Mesenchymal stem cell (in vitro differentiated cells and primary cell): ENCODE measurements at regions not wholly inside any gene's neighbourhood (a gene's known extent, or its start where the extent isn't known, plus 50 kb on each side); places are given as distances from the start of the nearest gene placed in this dataset.

Source experiments
- DNase-seq: peaks from one replicate; pipeline ENCODE4 v3.0.0-alpha.2; 2013
- H2AFZ ChIP-seq: one replicate; pipeline ENCODE4 v1.6.1; 2013; ENCODE audit warnings: low read depth, mild to moderate bottlenecking, control low read depth, inconsistent platforms, low read length, moderate library complexity
- H2AK5ac ChIP-seq: 2 replicates; pipeline ENCODE4 v1.6.1; 2013; ENCODE audit warnings: low read length, moderate library complexity, mild to moderate bottlenecking, inconsistent platforms; ENCODE audit not compliant: severe bottlenecking
- H2BK120ac ChIP-seq: one replicate; pipeline ENCODE4 v1.6.1; 2013; ENCODE audit warnings: low read depth, mild to moderate bottlenecking, inconsistent platforms, low read length, moderate library complexity
- H2BK12ac ChIP-seq, 2 experiments: one replicate each; pipeline ENCODE4 v1.6.1; 2013; ENCODE audit warnings: inconsistent platforms in 2 of 2, low read length in 2 of 2, mild to moderate bottlenecking in 2 of 2, moderate library complexity in 2 of 2, control low read depth in 1 of 2
- H2BK15ac ChIP-seq: one replicate; pipeline ENCODE4 v1.6.1; 2013; ENCODE audit warnings: mild to moderate bottlenecking, low read depth, inconsistent platforms; ENCODE audit not compliant: poor library complexity, severe bottlenecking
- H2BK5ac ChIP-seq: 2 replicates; pipeline ENCODE4 v1.6.1; 2013; ENCODE audit warnings: low read depth, mild to moderate bottlenecking, low read length, control low read depth, inconsistent platforms; ENCODE audit not compliant: poor library complexity, severe bottlenecking
- H3K14ac ChIP-seq, 2 experiments: one replicate each; pipeline ENCODE4 v1.6.1; 2013; ENCODE audit warnings: inconsistent platforms in 2 of 2, low read length in 2 of 2, control low read depth in 1 of 2, mild to moderate bottlenecking in 1 of 2, moderate library complexity in 1 of 2
- H3K18ac ChIP-seq, 2 experiments: one replicate each; pipeline ENCODE4 v1.6.1; 2013; ENCODE audit warnings: inconsistent platforms in 2 of 2, low read length in 2 of 2, control low read depth in 1 of 2, low read depth in 1 of 2, mild to moderate bottlenecking in 1 of 2
- H3K23ac ChIP-seq, 2 experiments: one replicate each; pipeline ENCODE4 v1.6.1; 2013; ENCODE audit warnings: inconsistent platforms in 2 of 2, low read length in 2 of 2, mild to moderate bottlenecking in 2 of 2, moderate library complexity in 2 of 2, control low read depth in 1 of 2
- H3K27ac ChIP-seq: 2 replicates; pipeline ENCODE4 v1.5.1; 2013; ENCODE audit warnings: mild to moderate bottlenecking, moderate library complexity, low read length, control low read depth, inconsistent platforms; ENCODE audit not compliant: poor library complexity, severe bottlenecking
- H3K27me3 ChIP-seq, 2 experiments: 2 replicates each; pipeline versions ENCODE4 v1.6.1 to v1.7.0; 2013; ENCODE audit warnings: low read length in 2 of 2, mild to moderate bottlenecking in 2 of 2, moderate library complexity in 2 of 2, control low read depth in 1 of 2, inconsistent platforms in 1 of 2; ENCODE audit not compliant: control insufficient read depth in 1 of 2, insufficient read depth in 1 of 2
- H3K36me3 ChIP-seq, 2 experiments: 2 replicates each; pipeline versions ENCODE4 v1.6.1 to v1.7.0; 2013; ENCODE audit warnings: low read length in 2 of 2, control low read depth in 1 of 2, inconsistent platforms in 1 of 2, low read depth in 1 of 2, mild to moderate bottlenecking in 1 of 2; ENCODE audit not compliant: insufficient read depth in 2 of 2, control insufficient read depth in 1 of 2
- H3K4ac ChIP-seq, 2 experiments: one replicate each; pipeline ENCODE4 v1.6.1; 2013; ENCODE audit warnings: inconsistent platforms in 2 of 2, low read length in 2 of 2, mild to moderate bottlenecking in 2 of 2, moderate library complexity in 2 of 2, control low read depth in 1 of 2, low read depth in 1 of 2
- H3K4me1 ChIP-seq: 2 replicates; pipeline ENCODE4 v1.6.1; 2013; ENCODE audit warnings: low read depth, low read length, control low read depth; ENCODE audit not compliant: control insufficient read depth, insufficient read depth
- H3K4me2 ChIP-seq: 2 replicates; pipeline ENCODE4 v1.6.1; 2013; ENCODE audit warnings: low read length, mild to moderate bottlenecking, inconsistent platforms; ENCODE audit not compliant: poor library complexity, severe bottlenecking
- H3K4me3 ChIP-seq, 2 experiments: 2 replicates each; pipeline versions ENCODE4 v1.5.1 to v1.7.0; 2013; ENCODE audit warnings: low read length in 2 of 2, mild to moderate bottlenecking in 2 of 2, control low read depth in 1 of 2, low read depth in 1 of 2; ENCODE audit not compliant: insufficient read depth in 1 of 2
- H3K79me1 ChIP-seq: replicated peaks from 2 replicates; pipeline ENCODE4 v1.6.1; 2013; ENCODE audit warnings: mild to moderate bottlenecking, control low read depth, low read length, inconsistent platforms; ENCODE audit not compliant: poor library complexity, severe bottlenecking
- H3K9ac ChIP-seq: 2 replicates; pipeline ENCODE4 v1.7.0; 2013; ENCODE audit warnings: mild to moderate bottlenecking, low read length, moderate library complexity
- H3K9me3 ChIP-seq: 2 replicates; pipeline ENCODE4 v1.7.0; 2013; ENCODE audit warnings: mild to moderate bottlenecking, low read length; ENCODE audit not compliant: control insufficient read depth
- H4K8ac ChIP-seq: one replicate; pipeline ENCODE4 v1.6.1; 2013; ENCODE audit warnings: inconsistent platforms, mild to moderate bottlenecking, low read length, moderate library complexity
- H4K91ac ChIP-seq: one replicate; pipeline ENCODE4 v1.6.1; 2013; ENCODE audit warnings: mild to moderate bottlenecking, low read length, inconsistent platforms
- WGBS: methylation state at CpG from one replicate; pipeline ENCODE4 v1.1.7; 2013; ENCODE audit warnings: mixed read lengths; 5-methylcytosine and 5-hydroxymethylcytosine counted together

- H3K4me3 ChIP-seq = no peak overlapping the region
- no peak overlapping the region for H2BK12ac ChIP-seq
- peaks cover 0 to 6% of the 10 kb centered on the region in 2 experiments for H3K27me3 ChIP-seq
- H2BK15ac ChIP-seq = no peak overlapping the region
- no peak for DNase-seq
- no peak overlapping the region for H2AK5ac ChIP-seq
- no peak overlapping the region for H4K8ac ChIP-seq
- no peak overlapping the region for H3K14ac ChIP-seq
- no peak overlapping the region for H3K18ac ChIP-seq
- H3K79me1 ChIP-seq = peaks cover 7% of the 10 kb centered on the region
- no peak overlapping the region for H4K91ac ChIP-seq
- H3K4me1 ChIP-seq = peaks cover 14% of the 10 kb centered on the region
- 65% methylated on average over 2 of the region's 2 CpGs for WGBS
- H3K27ac ChIP-seq = no peak overlapping the region
- H3K9ac ChIP-seq = no peak overlapping the region
- H3K4ac ChIP-seq = no peak overlapping the region
- no peaks in the 10 kb centered on the region for H3K36me3 ChIP-seq
- H2AFZ ChIP-seq = no peak overlapping the region
- no peak overlapping the region for H3K4me2 ChIP-seq
- H2BK5ac ChIP-seq = no peak overlapping the region
- H3K23ac ChIP-seq = no peak overlapping the region
- H2BK120ac ChIP-seq = no peak overlapping the region
- no peaks in the 10 kb centered on the region for H3K9me3 ChIP-seq
These were observed 97.3 kb upstream of the ROPN1 start for GRCh38 chr3:124089214-124089613.

- Histone ChIP-seq H3K27me3 (peaks cover 0 to 6% of the 10 kb centered on the region in 2 experiments), H2BK120ac (no peak overlapping the region), H4K8ac (no peak overlapping the region), H2BK5ac (no peak overlapping the region), H2AK5ac (peak overlapping the region; percentile 11), H3K9ac (no peak overlapping the region), H3K14ac (no peak overlapping the region), H3K18ac (no peak overlapping the region), H3K23ac (no peak overlapping the region), H2BK15ac (no peak overlapping the region), H2BK12ac (no peak overlapping the region), H3K4ac (no peak overlapping the region), H3K9me3 (no peaks in the 10 kb centered on the region), H4K91ac (no peak overlapping the region), H3K4me2 (no peak overlapping the region), H3K4me1 (peaks cover 13% of the 10 kb centered on the region), H2AFZ (no peak overlapping the region), H3K27ac (peak overlapping the region; percentile 79), H3K79me1 (peaks cover 5% of the 10 kb centered on the region), H3K4me3 (no peak overlapping the region), H3K36me3 (no peaks in the 10 kb centered on the region)
- no peak for DNase-seq
- no CpG with 5 or more reads among the region's 1 CpG for WGBS
These were observed 99.8 kb upstream of the ROPN1 start for GRCh38 chr3:124091716-124092115.

GRCh38 chr3:124092811-124093210 lies 100.9 kb upstream of the ROPN1 start:
- WGBS = 62% methylated on average over 4 of the region's 8 CpGs
- Histone ChIP-seq H3K23ac (no peak overlapping the region), H2BK120ac (no peak overlapping the region)

GRCh38 chr3:124094496-124094895 lies 102.6 kb upstream of the ROPN1 start:
- no peak overlapping the region for H3K27ac ChIP-seq
- H3K4ac ChIP-seq = no peak overlapping the region
- DNase-seq = no peak
- no peak overlapping the region for H4K91ac ChIP-seq
- no peak overlapping the region for H4K8ac ChIP-seq
- H3K9me3 ChIP-seq = no peaks in the 10 kb centered on the region
- no peaks in the 10 kb centered on the region for H3K36me3 ChIP-seq
- no peak overlapping the region for H3K4me3 ChIP-seq
- H2BK120ac ChIP-seq = no peak overlapping the region
- WGBS = 91% methylated on average over 20 of the region's 20 CpGs
- no peak overlapping the region for H2AFZ ChIP-seq
- H2BK15ac ChIP-seq = no peak overlapping the region
- H3K4me1 ChIP-seq = peaks cover 11% of the 10 kb centered on the region
- no peak overlapping the region for H2BK5ac ChIP-seq
- H3K14ac ChIP-seq = no peak overlapping the region
- no peak overlapping the region for H2BK12ac ChIP-seq
- peak overlapping the region; percentile 0 for H2AK5ac ChIP-seq
- no peak overlapping the region for H3K4me2 ChIP-seq
- no peak overlapping the region for H3K23ac ChIP-seq
- H3K79me1 ChIP-seq = peaks cover 9% of the 10 kb centered on the region
- H3K9ac ChIP-seq = no peak overlapping the region
- H3K27me3 ChIP-seq = peaks cover 0 to 6% of the 10 kb centered on the region in 2 experiments
- H3K18ac ChIP-seq = no peak overlapping the region

More at GRCh38 chr3:124092811-124093210, 100.9 kb upstream of the ROPN1 start:
- H2AK5ac ChIP-seq = peak overlapping the region; percentile 89
- no peak overlapping the region for H2AFZ ChIP-seq
- H3K9ac ChIP-seq = no peak overlapping the region
- H3K18ac ChIP-seq = no peak overlapping the region
- H3K36me3 ChIP-seq = no peaks in the 10 kb centered on the region
- no peak overlapping the region for H2BK12ac ChIP-seq
- no peak overlapping the region for H3K4ac ChIP-seq
- no peak overlapping the region for H3K4me3 ChIP-seq
- DNase-seq = no peak
- H2BK5ac ChIP-seq = peak overlapping the region; percentile 71
- H4K8ac ChIP-seq = no peak overlapping the region
- H2BK15ac ChIP-seq = no peak overlapping the region
- no peaks in the 10 kb centered on the region for H3K9me3 ChIP-seq
- no peak overlapping the region for H4K91ac ChIP-seq
- H3K4me1 ChIP-seq = peaks cover 13% of the 10 kb centered on the region
- peaks cover 0 to 6% of the 10 kb centered on the region in 2 experiments for H3K27me3 ChIP-seq
- peak overlapping the region; percentile 83 for H3K27ac ChIP-seq
- peak overlapping the region; percentile 2 for H3K4me2 ChIP-seq
- peaks cover 5% of the 10 kb centered on the region for H3K79me1 ChIP-seq
- no peak overlapping the region for H3K14ac ChIP-seq
